ENCODE measurements at regions not wholly inside any gene's neighbourhood (a gene's known extent, or its start where the extent isn't known, plus 50 kb on each side); places are given as distances from the start of the nearest gene placed in this dataset.

- no peak overlapping the region for H3K27ac Mint-ChIP-seq
- H3K4me1 Mint-ChIP-seq, result peaks cover 4 to 12% (median 10%) of the 10 kb centered on the region in 3 donors
- H3K9me3 Mint-ChIP-seq, result no peaks in the 10 kb centered on the region
- H3K27me3 Mint-ChIP-seq, result no peaks in the 10 kb centered on the region
- no peaks in the 10 kb centered on the region for H3K36me3 Mint-ChIP-seq
- no peak overlapping the region for H3K4me3 Mint-ChIP-seq
Observed at GRCh38 chr12:87329076-87329863, 699.9 kb downstream of the C12orf50 start.

- H3K27me3 Mint-ChIP-seq, result no peaks in the 10 kb centered on the region
- H3K9me3 Mint-ChIP-seq, result peaks cover 0 to 6% (median 0%) of the 10 kb centered on the region in 3 donors
- no peak overlapping the region for H3K4me3 Mint-ChIP-seq
- peaks cover 1 to 8% (median 3%) of the 10 kb centered on the region in 3 donors for H3K4me1 Mint-ChIP-seq
- no peak overlapping the region for H3K27ac Mint-ChIP-seq
- peaks cover 1% of the 10 kb centered on the region for H3K36me3 Mint-ChIP-seq
Observed at GRCh38 chr12:87323369-87323768, 705.8 kb downstream of the C12orf50 start.

- no peak overlapping the region for H3K27ac Mint-ChIP-seq
- H3K4me3 Mint-ChIP-seq, result no peak overlapping the region
- peaks cover 1% of the 10 kb centered on the region for H3K36me3 Mint-ChIP-seq
- peaks cover 1 to 8% (median 3%) of the 10 kb centered on the region in 3 donors for H3K4me1 Mint-ChIP-seq
- H3K27me3 Mint-ChIP-seq, result no peaks in the 10 kb centered on the region
- peaks cover 0 to 6% (median 0%) of the 10 kb centered on the region in 3 donors for H3K9me3 Mint-ChIP-seq
Observed at GRCh38 chr12:87320724-87321123, 708.5 kb downstream of the C12orf50 start.

DNA sequence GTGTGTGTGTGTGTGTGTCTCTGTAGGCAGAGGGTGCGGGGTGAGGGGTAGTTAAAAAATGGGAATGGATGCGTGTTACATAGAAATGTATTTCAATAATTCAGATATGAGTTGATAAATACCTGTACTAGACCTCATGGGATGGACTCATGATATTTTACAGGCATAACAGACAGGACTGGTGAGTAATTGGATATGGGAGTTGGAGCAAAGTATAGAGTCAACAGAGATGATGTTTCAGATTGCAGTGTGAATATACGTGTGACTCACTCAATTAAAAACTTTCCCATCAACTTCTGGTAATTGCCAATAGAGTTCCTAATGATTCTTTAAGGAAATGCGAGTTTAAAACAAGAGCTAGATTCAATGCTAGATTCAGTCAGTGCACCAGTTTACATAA, 711.9 kb downstream of the C12orf50 start:
- Mint-ChIP-seq H3K4me1 (peaks cover 2 to 12% (median 10%) of the 10 kb centered on the region in 3 donors), H3K27me3 (no peaks in the 10 kb centered on the region), H3K36me3 (no peaks in the 10 kb centered on the region), H3K27ac (no peak overlapping the region), H3K4me3 (no peak overlapping the region), H3K9me3 (peaks cover 0 to 6% (median 0%) of the 10 kb centered on the region in 3 donors)

GRCh38 chr12:87311206-87311605, 718.0 kb downstream of the C12orf50 start:
- no peaks in the 10 kb centered on the region for H3K9me3 Mint-ChIP-seq
- H3K36me3 Mint-ChIP-seq, result no peaks in the 10 kb centered on the region
- H3K4me1 Mint-ChIP-seq, result peaks cover 22 to 33% (median 26%) of the 10 kb centered on the region in 3 donors
- peak overlapping the region in 3 of 4 donors; percentile 58 to 81 (median 75) for H3K4me3 Mint-ChIP-seq
- no peaks in the 10 kb centered on the region for H3K27me3 Mint-ChIP-seq
- H3K27ac Mint-ChIP-seq, result peak overlapping the region in 2 of 3 donors; percentile 76 to 90

GRCh38 chr12:87310126-87310525, 719.1 kb downstream of the C12orf50 start:
- H3K4me1 Mint-ChIP-seq, result peaks cover 29 to 43% (median 33%) of the 10 kb centered on the region in 3 donors
- no peak overlapping the region for H3K27ac Mint-ChIP-seq
- no peaks in the 10 kb centered on the region for H3K36me3 Mint-ChIP-seq
- H3K4me3 Mint-ChIP-seq, result peak overlapping the region in 2 of 4 donors; percentile 10 to 49
- H3K27me3 Mint-ChIP-seq, result no peaks in the 10 kb centered on the region
- H3K9me3 Mint-ChIP-seq, result peaks cover 0 to 4% (median 0%) of the 10 kb centered on the region in 3 donors

- H3K4me3 Mint-ChIP-seq, result peak overlapping the region in 2 of 4 donors; percentile 9 to 24
- H3K9me3 Mint-ChIP-seq, result peaks cover 0 to 4% (median 0%) of the 10 kb centered on the region in 3 donors
- H3K27ac Mint-ChIP-seq, result peak overlapping the region in 1 of 3 donors; percentile 73
- no peaks in the 10 kb centered on the region for H3K27me3 Mint-ChIP-seq
- H3K36me3 Mint-ChIP-seq, result no peaks in the 10 kb centered on the region
- peaks cover 17 to 37% (median 20%) of the 10 kb centered on the region in 3 donors for H3K4me1 Mint-ChIP-seq
Observed at GRCh38 chr12:87305481-87305880, 723.7 kb downstream of the C12orf50 start.

DNA sequence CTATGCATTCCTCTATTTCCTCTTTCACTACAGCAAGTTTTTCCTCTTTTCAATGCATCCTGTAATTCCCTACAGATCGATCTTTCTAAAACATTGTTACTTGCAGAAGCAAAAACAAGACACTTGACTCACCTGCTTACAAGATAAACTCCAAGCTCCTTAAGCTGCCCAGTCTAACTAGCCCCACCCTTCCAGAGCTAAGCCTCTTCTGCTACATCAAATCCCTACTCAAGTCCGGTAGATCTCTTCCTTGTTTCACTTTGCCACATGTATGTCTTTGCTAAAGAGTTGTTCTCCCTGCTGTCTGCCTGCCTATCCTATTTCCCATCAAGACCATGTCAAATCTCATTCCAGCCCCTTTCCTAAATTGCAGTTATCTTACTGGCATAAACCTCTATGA, 724.8 kb downstream of the C12orf50 start:
- no peaks in the 10 kb centered on the region for H3K36me3 Mint-ChIP-seq
- H3K27me3 Mint-ChIP-seq, result no peaks in the 10 kb centered on the region
- H3K9me3 Mint-ChIP-seq, result peaks cover 0 to 4% (median 0%) of the 10 kb centered on the region in 3 donors
- peak overlapping the region; percentile 0 to 14 (median 7) for H3K27ac Mint-ChIP-seq
- peak overlapping the region; percentile 1 to 46 (median 16) for H3K4me3 Mint-ChIP-seq
- H3K4me1 Mint-ChIP-seq, result peaks cover 11 to 30% (median 13%) of the 10 kb centered on the region in 3 donors

GRCh38 chr12:87303396-87304012, 725.7 kb downstream of the C12orf50 start:
- peak overlapping the region in 1 of 4 donors; percentile 33 for H3K4me3 Mint-ChIP-seq
- peaks cover 0 to 4% (median 0%) of the 10 kb centered on the region in 3 donors for H3K9me3 Mint-ChIP-seq
- peaks cover 11 to 28% (median 13%) of the 10 kb centered on the region in 3 donors for H3K4me1 Mint-ChIP-seq
- H3K36me3 Mint-ChIP-seq, result no peaks in the 10 kb centered on the region
- H3K27ac Mint-ChIP-seq, result peak overlapping the region in 1 of 3 donors; percentile 61
- H3K27me3 Mint-ChIP-seq, result no peaks in the 10 kb centered on the region

GRCh38 chr12:87302126-87302745, 727.0 kb downstream of the C12orf50 start:
- H3K4me3 Mint-ChIP-seq, result no peak overlapping the region
- H3K4me1 Mint-ChIP-seq, result peaks cover 11 to 26% (median 13%) of the 10 kb centered on the region in 3 donors
- no peak overlapping the region for H3K27ac Mint-ChIP-seq
- no peaks in the 10 kb centered on the region for H3K36me3 Mint-ChIP-seq
- peaks cover 0 to 4% (median 0%) of the 10 kb centered on the region in 3 donors for H3K9me3 Mint-ChIP-seq
- H3K27me3 Mint-ChIP-seq, result no peaks in the 10 kb centered on the region

DNA sequence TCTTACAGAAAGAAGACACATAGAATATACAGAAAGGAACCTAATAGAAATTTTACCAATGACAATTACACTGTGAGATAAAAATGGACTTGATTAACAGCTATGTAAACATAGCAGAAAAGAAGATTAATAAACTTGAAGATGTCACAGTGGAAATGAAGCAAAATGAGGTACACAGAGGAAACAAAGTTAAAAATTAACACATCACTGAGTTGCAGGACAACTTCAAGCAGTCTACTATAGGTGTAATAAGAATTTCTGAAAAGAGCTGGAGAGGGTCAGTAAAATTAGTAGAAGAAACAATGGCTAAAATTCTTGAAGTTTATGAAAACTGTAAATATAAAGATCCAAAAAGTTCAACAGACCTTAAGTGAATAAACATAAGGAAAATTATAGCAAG, 738.7 kb downstream of the C12orf50 start:
- no peaks in the 10 kb centered on the region for H3K36me3 Mint-ChIP-seq
- peaks cover 0 to 2% (median 0%) of the 10 kb centered on the region in 3 donors for H3K4me1 Mint-ChIP-seq
- H3K27me3 Mint-ChIP-seq, result no peaks in the 10 kb centered on the region
- H3K27ac Mint-ChIP-seq, result no peak overlapping the region
- H3K9me3 Mint-ChIP-seq, result no peaks in the 10 kb centered on the region
- H3K4me3 Mint-ChIP-seq, result no peak overlapping the region

DNA sequence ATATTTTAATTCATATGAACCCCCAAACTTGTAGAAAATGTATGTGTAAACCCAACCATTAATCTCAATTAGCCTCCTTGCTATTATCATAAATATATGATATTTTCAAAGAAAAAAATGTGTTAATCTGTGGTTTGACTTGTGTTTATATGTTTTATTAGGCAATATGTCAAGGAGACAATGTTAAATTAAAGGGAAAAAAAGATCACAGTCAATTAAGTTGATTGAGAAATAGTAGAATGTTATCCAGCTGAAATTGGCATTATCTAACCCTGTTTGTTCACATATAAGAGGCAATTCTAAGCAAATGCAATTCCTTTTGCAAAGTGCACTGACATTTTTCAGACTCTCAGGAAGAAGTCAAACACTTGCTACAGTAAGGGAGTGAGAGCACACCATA, 745.3 kb downstream of the C12orf50 start:
- peaks cover 0 to 2% (median 0%) of the 10 kb centered on the region in 3 donors for H3K9me3 Mint-ChIP-seq

DNA sequence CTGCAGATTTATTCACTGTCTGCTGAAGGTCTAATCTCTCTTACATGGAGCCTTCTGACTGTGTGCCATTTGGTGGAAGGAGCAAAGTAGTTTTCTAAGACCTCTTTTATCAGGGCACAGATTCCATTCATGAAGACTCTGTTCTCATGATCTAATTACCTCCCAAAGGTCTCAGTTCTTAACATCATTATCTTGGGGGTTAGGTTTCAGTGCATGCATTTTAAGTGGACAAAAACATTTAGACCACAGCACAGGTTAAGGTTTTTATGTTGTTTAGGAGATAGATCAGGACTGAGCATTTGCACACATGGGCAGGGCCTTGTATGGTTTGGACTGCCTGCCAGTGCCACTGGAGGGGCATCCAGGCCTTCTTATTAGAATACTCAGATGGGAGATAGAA, 746.1 kb downstream of the C12orf50 start:
- H3K36me3 Mint-ChIP-seq, result no peaks in the 10 kb centered on the region
- H3K27ac Mint-ChIP-seq, result no peak overlapping the region
- peaks cover 0 to 2% (median 0%) of the 10 kb centered on the region in 3 donors for H3K9me3 Mint-ChIP-seq
- no peak overlapping the region for H3K4me3 Mint-ChIP-seq
- H3K27me3 Mint-ChIP-seq, result no peaks in the 10 kb centered on the region
- H3K4me1 Mint-ChIP-seq, result peaks cover 14 to 16% (median 15%) of the 10 kb centered on the region in 3 donors

More for the DNA sequence above, 745.3 kb downstream of the C12orf50 start:
- peaks cover 14 to 16% (median 15%) of the 10 kb centered on the region in 3 donors for H3K4me1 Mint-ChIP-seq
- no peak overlapping the region for H3K27ac Mint-ChIP-seq
- no peak overlapping the region for H3K4me3 Mint-ChIP-seq
- H3K27me3 Mint-ChIP-seq, result no peaks in the 10 kb centered on the region
- no peaks in the 10 kb centered on the region for H3K36me3 Mint-ChIP-seq

DNA sequence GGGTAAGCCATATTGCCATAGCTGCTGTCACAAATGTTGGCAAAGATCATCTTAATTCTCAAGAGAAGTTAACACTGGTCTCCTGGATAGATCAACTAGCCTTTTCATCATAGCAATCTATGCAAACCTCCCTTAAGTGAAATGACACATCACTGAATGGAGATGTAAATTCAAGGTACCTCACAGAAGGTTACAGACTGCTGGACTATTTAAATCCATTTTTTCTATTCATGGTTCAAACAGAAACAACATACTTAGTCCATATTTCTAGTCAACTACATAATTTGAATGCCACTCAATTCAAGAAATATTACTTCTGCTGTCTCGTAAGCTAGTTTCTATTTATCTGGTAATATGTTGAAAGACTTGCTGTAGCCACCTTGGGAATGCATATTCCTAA, 748.3 kb downstream of the C12orf50 start:
- Mint-ChIP-seq H3K4me3 (peak overlapping the region; percentile 13 to 82 (median 58)), H3K4me1 (peaks cover 12 to 16% (median 15%) of the 10 kb centered on the region in 3 donors), H3K9me3 (peaks cover 0 to 2% (median 0%) of the 10 kb centered on the region in 3 donors), H3K27ac (peak overlapping the region; percentile 6 to 54 (median 11)), H3K36me3 (no peaks in the 10 kb centered on the region), H3K27me3 (no peaks in the 10 kb centered on the region)

DNA sequence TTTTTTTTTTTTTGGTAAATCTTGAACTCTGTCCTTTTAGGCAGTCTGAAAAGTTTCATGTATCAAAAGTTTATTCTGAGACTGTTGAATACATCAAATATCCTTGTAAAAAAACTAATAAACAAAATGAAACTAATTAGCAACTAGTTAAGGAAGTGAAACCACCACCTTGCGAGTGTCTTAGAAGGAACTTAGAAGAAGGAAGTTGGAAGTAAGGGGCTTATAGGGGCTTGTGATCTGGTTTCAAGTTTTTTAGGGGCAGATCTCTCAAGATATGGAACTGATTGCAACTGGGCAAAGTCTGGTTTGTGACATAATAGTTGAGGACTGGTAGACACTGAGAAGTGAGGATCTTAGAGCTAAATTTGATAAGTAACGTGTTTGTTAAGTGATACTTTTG, 748.8 kb downstream of the C12orf50 start:
- Mint-ChIP-seq H3K27ac (peak overlapping the region; percentile 6 to 54 (median 11)), H3K4me3 (peak overlapping the region; percentile 13 to 82 (median 58)), H3K27me3 (no peaks in the 10 kb centered on the region), H3K9me3 (peaks cover 0 to 2% (median 0%) of the 10 kb centered on the region in 3 donors), H3K36me3 (no peaks in the 10 kb centered on the region), H3K4me1 (peaks cover 12 to 16% (median 15%) of the 10 kb centered on the region in 3 donors)

All from IgD-negative memory B cell (primary cell).